HUDEP-2 (cell line): ENCODE measurements at regions not wholly inside any gene's neighbourhood (a gene's known extent, or its start where the extent isn't known, plus 50 kb on each side); places are given as distances from the start of the nearest gene placed in this dataset.
A peak's percentile ranks its signal among the peaks of the same experiment; 100 is the strongest.

Experiments
- DNase-seq, 76 experiments: peaks; one replicate each; lab custom pipeline; 2025; ENCODE audit not compliant: unreplicated experiment in 76 of 76; lab: John Stamatoyannopoulos, UW

GRCh38 chr2:56099963-56100362, 83.8 kb upstream of the CCDC85A start:
- no peak for DNase-seq

GRCh38 chr2:56100791-56101312, 82.9 kb upstream of the CCDC85A start:
- DNase-seq = no peak

DNA sequence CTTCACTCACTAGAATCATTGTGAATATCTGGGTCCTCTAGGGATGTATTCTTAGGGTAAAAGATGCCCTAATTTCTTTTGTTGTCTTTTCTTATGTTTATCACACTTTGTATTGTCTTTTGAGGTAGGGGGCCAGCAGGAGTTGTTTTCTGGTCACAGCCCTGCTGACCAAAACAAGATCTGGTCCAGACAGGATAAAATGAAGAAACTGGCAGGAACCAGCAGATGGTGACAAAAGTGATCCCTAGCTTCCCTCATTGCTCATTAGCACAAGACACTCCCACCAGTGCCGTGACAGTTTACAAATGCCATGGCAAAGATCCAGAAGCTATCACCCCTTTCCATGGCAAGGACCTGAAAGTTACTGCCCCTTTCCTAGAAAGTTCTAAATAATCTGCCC, 81.7 kb upstream of the CCDC85A start:
- no peak for DNase-seq

GRCh38 chr2:56102866-56103265, 80.9 kb upstream of the CCDC85A start:
- no peak for DNase-seq

DNA sequence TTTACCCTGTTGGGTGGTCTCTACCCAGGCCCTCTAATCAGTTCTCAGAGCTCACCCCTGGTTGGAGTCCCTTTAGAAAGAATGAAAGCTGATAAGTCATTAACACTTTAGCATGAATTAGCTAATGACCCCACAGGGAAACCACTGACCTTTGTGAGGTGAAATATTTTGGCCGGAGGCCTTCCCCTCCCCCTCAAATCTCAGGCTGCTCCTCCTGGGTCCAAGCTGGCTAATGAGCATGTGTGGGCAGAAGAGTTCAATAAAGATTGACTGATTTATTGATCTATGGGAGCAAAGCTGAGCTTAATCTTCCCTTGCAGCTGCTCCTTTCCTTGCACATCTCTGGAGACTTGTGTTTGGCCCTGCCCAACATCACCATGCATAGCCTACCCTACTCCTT, 78.8 kb upstream of the CCDC85A start:
- DNase-seq = no peak

- DNase-seq = no peak
Measured at GRCh38 chr2:56107502-56108220, 76.1 kb upstream of the CCDC85A start.

DNA sequence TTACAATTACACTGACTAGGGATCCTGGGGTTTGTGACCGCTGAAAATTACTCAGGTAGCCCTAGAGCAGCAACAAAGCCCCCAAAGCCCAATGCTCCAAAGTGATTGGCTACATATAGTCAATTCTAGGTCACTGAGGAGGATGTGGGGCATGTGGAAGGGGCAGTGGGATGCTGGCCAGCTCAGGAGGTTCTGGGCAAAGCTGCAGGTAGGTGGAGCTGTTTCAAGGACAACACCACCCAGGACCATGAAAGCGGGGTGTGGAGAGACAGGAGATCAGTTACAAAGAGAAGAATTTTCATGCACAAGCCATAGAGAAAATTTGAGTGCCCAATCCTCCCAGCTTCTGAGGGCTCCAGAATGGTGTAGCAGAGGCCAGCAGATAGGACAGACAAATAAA, 75.0 kb upstream of the CCDC85A start:
- no peak for DNase-seq

DNA sequence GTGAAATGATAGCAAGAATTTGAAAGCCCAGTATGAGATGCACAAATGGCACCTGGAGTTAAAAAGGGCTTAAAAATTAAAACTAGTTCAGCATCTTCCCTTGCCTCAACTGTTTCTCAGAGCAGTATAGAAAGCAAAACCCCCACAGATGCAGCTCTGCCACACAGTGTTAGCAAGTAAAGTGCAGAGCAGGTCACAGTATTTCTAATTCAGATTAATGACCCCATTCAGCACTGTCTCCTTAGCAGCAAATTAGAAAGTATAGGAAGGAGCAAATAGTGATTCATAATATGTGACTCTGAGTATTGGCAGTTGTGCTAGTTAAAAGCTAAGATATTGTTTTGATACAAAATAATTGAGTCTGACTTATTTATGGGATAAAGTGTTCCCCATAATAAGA, 73.8 kb upstream of the CCDC85A start:
- DNase-seq = no peak

- no peak for DNase-seq
Measured at GRCh38 chr2:56113382-56113975, 70.3 kb upstream of the CCDC85A start.

- DNase-seq = no peak
Measured at GRCh38 chr2:56117764-56118163, 66.0 kb upstream of the CCDC85A start.

DNA sequence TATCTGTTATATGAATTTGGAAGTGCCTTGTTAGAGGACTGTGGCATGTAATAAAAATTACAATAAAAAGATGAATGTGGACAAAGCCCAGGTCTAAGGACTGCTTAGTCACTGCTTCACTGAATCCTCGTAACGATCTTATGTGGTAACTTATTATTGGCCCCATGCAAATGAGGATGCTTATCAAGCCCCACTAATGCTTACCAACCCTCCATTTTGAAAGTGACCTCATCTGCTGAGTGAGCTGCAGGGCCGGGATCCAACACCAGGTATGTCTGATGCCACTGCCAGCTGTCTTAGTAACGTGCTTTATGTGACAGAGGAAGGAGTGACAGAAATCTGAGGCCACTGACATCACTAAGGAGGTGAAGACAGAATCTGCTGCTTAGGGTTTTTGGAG, 65.3 kb upstream of the CCDC85A start:
- DNase-seq = no peak

DNA sequence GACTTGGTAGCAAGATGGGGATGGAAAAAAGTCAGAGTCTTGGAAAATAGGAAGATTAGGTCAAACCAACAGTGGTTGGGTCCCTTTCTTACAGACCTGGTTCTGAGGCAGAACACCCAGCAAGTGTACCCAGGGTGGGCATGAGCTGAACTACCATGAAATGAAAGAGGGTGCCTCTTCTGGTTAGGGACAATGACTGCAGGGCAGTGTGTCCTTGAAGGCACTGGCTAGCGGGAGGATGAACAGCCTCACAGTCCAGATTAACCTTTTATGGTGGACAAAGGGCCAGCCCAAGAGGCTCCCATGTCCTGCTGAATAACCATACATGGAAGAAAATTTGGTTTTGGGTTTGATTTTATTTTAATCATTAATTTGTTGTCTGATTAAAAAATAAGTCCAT, 61.8 kb upstream of the CCDC85A start:
- no peak for DNase-seq

DNA sequence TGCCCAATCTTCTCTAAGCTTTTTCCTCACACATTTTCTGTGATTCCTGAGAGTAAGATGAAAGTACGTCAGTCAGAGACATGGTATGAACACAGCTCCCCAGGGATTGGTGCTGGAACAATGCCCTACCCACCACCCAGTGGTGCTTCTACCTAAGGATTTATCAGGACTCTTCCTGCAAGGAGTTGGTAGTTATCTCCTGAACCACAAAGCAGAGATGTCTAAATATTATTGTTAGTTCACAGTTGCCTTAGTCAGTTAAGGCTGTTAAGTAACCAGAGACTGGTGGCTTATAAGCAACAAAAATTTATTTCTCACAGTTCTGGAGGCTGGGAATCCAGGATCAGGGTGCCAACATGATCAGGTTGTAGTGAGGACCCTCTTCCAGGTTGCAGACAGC, 60.3 kb upstream of the CCDC85A start:
- no peak for DNase-seq

- DNase-seq = no peak
Measured at GRCh38 chr2:56127010-56127409, 56.8 kb upstream of the CCDC85A start.

GRCh38 chr2:56127463-56128152, 56.2 kb upstream of the CCDC85A start:
- no peak for DNase-seq

DNA sequence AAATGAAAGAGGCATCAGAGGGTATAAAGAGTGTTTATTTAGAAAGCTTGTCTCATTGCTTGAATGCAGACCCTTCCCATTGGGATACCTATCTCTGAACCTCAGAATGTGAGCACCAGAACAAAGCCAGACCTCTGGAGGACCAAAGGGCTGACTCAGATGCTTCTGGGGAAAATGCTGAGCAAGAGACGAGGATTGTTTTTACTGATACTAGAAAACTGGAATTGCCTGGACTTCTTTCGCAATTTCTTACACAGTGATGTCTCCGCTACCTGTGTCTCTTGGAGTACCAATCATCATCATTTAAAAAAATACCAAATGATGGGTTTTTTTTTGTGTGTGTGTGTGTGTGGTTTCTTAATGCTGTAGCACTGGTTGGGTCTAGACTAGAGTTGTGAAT, 55.6 kb upstream of the CCDC85A start:
- DNase-seq = no peak

DNA sequence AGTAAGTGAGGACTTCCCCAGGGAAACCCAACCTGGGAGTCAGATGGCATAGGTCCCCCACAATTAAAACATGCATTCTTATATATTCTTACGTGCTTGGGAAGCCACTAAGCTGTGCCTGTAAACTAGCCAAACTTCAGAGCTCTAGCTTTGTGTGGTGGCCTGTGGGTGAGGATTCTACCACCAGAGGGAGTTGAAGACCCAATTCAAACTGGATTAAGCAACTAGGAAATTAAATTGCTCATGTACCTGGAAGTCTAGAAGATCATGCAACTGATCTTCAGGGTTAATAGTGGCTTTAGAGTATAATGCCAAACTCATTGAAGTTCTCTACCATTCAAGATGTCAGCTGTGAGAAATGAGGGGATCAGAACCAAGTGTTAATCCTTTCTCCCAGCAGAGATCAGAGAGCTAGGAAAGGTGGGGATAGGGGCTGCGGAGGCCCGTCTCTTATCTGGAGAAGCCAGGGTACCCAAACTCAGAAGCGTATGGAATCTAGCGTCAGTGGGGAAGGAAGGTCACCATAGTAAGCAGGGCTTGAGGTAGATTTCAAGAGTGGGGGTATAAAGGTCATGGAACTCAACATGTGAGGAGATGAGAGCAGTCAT, 53.2 kb upstream of the CCDC85A start:
- peak in 5 of 76 experiments; percentile 1 to 9 (median 2) for DNase-seq

DNA sequence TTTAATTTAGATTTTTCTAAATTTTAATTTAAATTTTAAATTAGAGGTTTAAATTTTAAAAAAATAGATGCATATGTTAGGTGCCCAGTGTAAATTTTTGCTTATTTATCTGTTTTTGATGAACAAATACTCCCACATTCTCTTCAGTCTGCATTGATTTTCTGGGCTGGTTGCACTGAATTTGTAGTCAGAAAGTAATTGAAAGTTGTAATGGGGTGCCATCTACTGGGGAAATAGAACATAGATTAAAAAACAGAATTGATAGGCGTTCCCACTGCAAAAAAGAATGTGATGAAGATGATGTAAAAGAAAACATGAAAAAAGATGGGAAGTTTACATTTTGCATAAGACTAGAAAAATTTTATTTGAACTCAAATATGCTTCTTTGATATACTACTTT, 51.7 kb upstream of the CCDC85A start:
- DNase-seq = peak in 14 of 76 experiments; percentile 2 to 34 (median 10)

DNA sequence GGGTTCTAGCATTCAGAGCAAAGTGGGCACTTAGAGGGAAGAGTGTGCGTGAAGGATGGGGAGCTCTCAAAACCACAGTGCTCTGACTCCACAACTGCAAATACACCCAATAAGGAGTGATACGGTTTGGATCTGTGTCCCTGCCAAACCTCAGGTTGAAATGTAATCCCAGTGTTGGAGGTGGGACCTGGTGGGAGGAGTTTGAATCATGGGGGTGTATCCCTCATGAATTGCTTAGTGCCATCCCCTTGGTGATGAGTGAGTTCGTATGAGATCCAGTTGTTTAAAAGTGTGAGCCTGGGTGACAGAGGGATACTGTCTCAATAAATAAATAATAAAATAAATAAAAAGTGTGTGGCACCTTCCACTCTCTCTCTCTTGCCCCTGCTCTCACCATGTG, 50.3 kb upstream of the CCDC85A start:
- no peak for DNase-seq

- DNase-seq = no peak
Measured at GRCh38 chr2:56133931-56134629, 49.7 kb upstream of the CCDC85A start.
